WTC11 (cell line): ENCODE measurements at regions not wholly inside any gene's neighbourhood (a gene's known extent, or its start where the extent isn't known, plus 50 kb on each side); places are given as distances from the start of the nearest gene placed in this dataset.

ENCODE experiments used
- ELF4 ChIP-seq: sonication (generic); formaldehyde crosslinking; IDR thresholded peaks from 2 replicates; pipeline ENCODE4 v1.8.1; 2022; ENCODE audit warnings: low read depth, mild to moderate bottlenecking, moderate library complexity, missing genetic modification reagents
- ESRRA ChIP-seq: sonication (generic); formaldehyde crosslinking; IDR thresholded peaks from 2 replicates; pipeline ENCODE4 v1.8.1; 2022; ENCODE audit warnings: mild to moderate bottlenecking, missing genetic modification reagents, borderline replicate concordance
- SMAD3 ChIP-seq: sonication (generic); formaldehyde crosslinking; IDR thresholded peaks from 2 replicates; pipeline ENCODE4 v1.8.0; 2022; ENCODE audit warnings: missing genetic modification reagents, mild to moderate bottlenecking, borderline replicate concordance
- TF ChIP-seq, protein P1 (sequence below): sonication (generic); formaldehyde crosslinking; IDR thresholded peaks from 2 replicates; pipeline ENCODE4 v1.8.0; 2023; ENCODE audit warnings: missing genetic modification reagents, mild to moderate bottlenecking, borderline replicate concordance
- TF ChIP-seq, protein P2 (sequence below): fragments of 200-600 bp; IDR thresholded peaks from 2 replicates; pipeline ENCODE4 v1.8.0; 2022; ENCODE audit warnings: antibody characterized with exemption
- TF ChIP-seq, protein P3 (sequence below): fragments of 250-450 bp; sonication (Bioruptor Pico); IDR thresholded peaks from 2 replicates; pipeline ENCODE4 v1.9.0; 2021; ENCODE audit warnings: moderate library complexity, mild to moderate bottlenecking, inconsistent platforms, borderline replicate concordance
- TF ChIP-seq, protein P4 (sequence below): sonication (generic); formaldehyde crosslinking; IDR thresholded peaks from 2 replicates; pipeline ENCODE4 v1.8.0; 2022; ENCODE audit warnings: mild to moderate bottlenecking, missing genetic modification reagents
- TF ChIP-seq, protein P5 (sequence below): sonication (generic); formaldehyde crosslinking; conservative IDR thresholded peaks from 2 replicates; pipeline ENCODE4 v1.8.1; 2023; ENCODE audit warnings: mild to moderate bottlenecking, low read depth, missing genetic modification reagents, moderate library complexity
- TF ChIP-seq, protein P6 (sequence below): sonication (generic); formaldehyde crosslinking; conservative IDR thresholded peaks from 2 replicates; pipeline ENCODE4 v1.8.1; 2022; ENCODE audit warnings: mild to moderate bottlenecking, missing genetic modification reagents
- TF ChIP-seq, protein P7 (sequence below): sonication (generic); formaldehyde crosslinking; IDR thresholded peaks from 2 replicates; pipeline ENCODE4 v1.8.1; 2022; ENCODE audit warnings: mild to moderate bottlenecking, missing genetic modification reagents, moderate library complexity, borderline replicate concordance

DNA sequence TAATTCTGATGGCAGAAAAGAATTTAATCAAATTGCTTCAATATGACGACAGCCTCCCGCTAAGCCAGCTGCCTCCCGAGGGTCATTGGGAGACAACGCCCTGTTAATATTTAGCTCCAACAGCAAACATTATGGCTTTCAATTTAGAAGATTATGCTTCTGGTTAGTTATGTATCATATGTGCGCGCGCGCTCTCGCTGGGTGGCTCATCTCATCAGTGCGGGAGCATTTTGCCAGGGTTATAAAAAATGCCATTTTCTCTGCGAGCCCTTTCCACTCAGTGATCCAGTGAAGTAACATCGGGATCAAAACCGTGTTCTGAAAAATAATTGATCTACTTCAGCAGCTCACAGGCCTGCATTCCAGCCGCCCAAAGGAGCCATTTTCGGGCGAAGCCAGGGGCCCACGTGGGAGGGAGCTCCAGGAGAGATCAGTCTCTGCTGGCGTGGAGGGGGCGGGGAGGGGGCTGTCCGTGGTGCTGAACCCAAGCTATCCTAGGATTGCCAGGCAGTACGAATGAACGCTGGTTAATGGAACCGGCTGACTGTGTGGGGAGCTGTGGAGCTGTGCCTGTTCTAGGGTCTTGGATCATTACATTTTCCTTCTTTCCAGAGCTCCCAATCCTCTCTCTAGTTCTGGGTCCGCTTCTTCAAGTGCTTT is 219.1 kb upstream of the ZC3H12A start:
- no peak for TF ChIP-seq ELF4 (CRISPR knock-in tag)
- peak; percentile 89; the same call in 1 of the 2 replicates for TF ChIP-seq SMAD3 (CRISPR knock-in tag)
- TF ChIP-seq, protein P1, sequence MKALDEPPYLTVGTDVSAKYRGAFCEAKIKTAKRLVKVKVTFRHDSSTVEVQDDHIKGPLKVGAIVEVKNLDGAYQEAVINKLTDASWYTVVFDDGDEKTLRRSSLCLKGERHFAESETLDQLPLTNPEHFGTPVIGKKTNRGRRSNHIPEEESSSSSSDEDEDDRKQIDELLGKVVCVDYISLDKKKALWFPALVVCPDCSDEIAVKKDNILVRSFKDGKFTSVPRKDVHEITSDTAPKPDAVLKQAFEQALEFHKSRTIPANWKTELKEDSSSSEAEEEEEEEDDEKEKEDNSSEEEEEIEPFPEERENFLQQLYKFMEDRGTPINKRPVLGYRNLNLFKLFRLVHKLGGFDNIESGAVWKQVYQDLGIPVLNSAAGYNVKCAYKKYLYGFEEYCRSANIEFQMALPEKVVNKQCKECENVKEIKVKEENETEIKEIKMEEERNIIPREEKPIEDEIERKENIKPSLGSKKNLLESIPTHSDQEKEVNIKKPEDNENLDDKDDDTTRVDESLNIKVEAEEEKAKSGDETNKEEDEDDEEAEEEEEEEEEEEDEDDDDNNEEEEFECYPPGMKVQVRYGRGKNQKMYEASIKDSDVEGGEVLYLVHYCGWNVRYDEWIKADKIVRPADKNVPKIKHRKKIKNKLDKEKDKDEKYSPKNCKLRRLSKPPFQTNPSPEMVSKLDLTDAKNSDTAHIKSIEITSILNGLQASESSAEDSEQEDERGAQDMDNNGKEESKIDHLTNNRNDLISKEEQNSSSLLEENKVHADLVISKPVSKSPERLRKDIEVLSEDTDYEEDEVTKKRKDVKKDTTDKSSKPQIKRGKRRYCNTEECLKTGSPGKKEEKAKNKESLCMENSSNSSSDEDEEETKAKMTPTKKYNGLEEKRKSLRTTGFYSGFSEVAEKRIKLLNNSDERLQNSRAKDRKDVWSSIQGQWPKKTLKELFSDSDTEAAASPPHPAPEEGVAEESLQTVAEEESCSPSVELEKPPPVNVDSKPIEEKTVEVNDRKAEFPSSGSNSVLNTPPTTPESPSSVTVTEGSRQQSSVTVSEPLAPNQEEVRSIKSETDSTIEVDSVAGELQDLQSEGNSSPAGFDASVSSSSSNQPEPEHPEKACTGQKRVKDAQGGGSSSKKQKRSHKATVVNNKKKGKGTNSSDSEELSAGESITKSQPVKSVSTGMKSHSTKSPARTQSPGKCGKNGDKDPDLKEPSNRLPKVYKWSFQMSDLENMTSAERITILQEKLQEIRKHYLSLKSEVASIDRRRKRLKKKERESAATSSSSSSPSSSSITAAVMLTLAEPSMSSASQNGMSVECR (CRISPR knock-in tag): peak; percentile 97
- TF ChIP-seq, protein P2, sequence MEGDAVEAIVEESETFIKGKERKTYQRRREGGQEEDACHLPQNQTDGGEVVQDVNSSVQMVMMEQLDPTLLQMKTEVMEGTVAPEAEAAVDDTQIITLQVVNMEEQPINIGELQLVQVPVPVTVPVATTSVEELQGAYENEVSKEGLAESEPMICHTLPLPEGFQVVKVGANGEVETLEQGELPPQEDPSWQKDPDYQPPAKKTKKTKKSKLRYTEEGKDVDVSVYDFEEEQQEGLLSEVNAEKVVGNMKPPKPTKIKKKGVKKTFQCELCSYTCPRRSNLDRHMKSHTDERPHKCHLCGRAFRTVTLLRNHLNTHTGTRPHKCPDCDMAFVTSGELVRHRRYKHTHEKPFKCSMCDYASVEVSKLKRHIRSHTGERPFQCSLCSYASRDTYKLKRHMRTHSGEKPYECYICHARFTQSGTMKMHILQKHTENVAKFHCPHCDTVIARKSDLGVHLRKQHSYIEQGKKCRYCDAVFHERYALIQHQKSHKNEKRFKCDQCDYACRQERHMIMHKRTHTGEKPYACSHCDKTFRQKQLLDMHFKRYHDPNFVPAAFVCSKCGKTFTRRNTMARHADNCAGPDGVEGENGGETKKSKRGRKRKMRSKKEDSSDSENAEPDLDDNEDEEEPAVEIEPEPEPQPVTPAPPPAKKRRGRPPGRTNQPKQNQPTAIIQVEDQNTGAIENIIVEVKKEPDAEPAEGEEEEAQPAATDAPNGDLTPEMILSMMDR: no peak
- TF ChIP-seq, protein P3, sequence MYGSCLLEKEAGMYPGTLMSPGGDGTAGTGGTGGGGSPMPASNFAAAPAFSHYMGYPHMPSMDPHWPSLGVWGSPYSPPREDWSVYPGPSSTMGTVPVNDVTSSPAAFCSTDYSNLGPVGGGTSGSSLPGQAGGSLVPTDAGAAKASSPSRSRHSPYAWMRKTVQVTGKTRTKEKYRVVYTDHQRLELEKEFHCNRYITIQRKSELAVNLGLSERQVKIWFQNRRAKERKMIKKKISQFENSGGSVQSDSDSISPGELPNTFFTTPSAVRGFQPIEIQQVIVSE (CRISPR knock-in tag): no peak
- TF ChIP-seq, protein P4, sequence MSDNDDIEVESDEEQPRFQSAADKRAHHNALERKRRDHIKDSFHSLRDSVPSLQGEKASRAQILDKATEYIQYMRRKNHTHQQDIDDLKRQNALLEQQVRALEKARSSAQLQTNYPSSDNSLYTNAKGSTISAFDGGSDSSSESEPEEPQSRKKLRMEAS (CRISPR knock-in tag): peak; percentile 83; the same call in 1 of the 2 replicates
- TF ChIP-seq, protein P5, sequence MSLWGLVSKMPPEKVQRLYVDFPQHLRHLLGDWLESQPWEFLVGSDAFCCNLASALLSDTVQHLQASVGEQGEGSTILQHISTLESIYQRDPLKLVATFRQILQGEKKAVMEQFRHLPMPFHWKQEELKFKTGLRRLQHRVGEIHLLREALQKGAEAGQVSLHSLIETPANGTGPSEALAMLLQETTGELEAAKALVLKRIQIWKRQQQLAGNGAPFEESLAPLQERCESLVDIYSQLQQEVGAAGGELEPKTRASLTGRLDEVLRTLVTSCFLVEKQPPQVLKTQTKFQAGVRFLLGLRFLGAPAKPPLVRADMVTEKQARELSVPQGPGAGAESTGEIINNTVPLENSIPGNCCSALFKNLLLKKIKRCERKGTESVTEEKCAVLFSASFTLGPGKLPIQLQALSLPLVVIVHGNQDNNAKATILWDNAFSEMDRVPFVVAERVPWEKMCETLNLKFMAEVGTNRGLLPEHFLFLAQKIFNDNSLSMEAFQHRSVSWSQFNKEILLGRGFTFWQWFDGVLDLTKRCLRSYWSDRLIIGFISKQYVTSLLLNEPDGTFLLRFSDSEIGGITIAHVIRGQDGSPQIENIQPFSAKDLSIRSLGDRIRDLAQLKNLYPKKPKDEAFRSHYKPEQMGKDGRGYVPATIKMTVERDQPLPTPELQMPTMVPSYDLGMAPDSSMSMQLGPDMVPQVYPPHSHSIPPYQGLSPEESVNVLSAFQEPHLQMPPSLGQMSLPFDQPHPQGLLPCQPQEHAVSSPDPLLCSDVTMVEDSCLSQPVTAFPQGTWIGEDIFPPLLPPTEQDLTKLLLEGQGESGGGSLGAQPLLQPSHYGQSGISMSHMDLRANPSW (CRISPR knock-in tag): no peak
- no peak for TF ChIP-seq ESRRA
- TF ChIP-seq, protein P6, sequence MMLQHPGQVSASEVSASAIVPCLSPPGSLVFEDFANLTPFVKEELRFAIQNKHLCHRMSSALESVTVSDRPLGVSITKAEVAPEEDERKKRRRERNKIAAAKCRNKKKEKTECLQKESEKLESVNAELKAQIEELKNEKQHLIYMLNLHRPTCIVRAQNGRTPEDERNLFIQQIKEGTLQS (CRISPR knock-in tag): no peak
- TF ChIP-seq, protein P7, sequence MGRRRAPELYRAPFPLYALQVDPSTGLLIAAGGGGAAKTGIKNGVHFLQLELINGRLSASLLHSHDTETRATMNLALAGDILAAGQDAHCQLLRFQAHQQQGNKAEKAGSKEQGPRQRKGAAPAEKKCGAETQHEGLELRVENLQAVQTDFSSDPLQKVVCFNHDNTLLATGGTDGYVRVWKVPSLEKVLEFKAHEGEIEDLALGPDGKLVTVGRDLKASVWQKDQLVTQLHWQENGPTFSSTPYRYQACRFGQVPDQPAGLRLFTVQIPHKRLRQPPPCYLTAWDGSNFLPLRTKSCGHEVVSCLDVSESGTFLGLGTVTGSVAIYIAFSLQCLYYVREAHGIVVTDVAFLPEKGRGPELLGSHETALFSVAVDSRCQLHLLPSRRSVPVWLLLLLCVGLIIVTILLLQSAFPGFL (CRISPR knock-in tag): 0 out of 2 replicates have a peak, but pooled peaks have one; percentile 24
